LNCAP (cell line): ENCODE measurements at regions not wholly inside any gene's neighbourhood (a gene's known extent, or its start where the extent isn't known, plus 50 kb on each side); places are given as distances from the start of the nearest gene placed in this dataset.

ENCODE experiments used
- CTCF ChIP-seq: fragments of 450-650 bp; IDR thresholded peaks from 2 replicates; pipeline ENCODE4 v1.5.1; 2017; ENCODE audit warnings: mild to moderate bottlenecking

- no peak for TF ChIP-seq CTCF
Measured at GRCh38 chr2:53610260-53610659, 157.3 kb upstream of the CHAC2 start.

GRCh38 chr2:53609551-53609950 is 158.1 kb upstream of the CHAC2 start:
- TF ChIP-seq CTCF = peak; percentile 26; the same call in 1 of the 2 replicates

- no peak for TF ChIP-seq CTCF
Measured at GRCh38 chr2:53608293-53608692, 159.3 kb upstream of the CHAC2 start.

DNA sequence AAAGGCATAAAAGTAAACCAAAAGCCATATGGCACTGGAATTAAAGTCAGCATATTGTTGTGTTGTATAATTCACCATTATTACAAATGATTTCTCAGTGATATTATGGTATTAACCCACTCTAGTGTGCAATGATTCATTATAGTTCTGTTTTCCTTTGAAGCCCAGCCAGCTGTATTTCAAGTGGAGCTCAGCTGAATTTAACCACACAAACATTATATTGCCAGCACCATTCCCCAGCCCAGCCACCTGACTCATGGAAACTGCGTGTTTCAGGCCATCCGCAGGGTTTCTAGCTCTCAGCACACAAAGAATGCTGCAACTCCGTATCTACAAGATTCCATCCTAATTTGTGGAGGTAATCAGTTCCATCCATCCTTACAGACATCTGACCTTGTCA is 166.8 kb upstream of the CHAC2 start:
- no peak for TF ChIP-seq CTCF

DNA sequence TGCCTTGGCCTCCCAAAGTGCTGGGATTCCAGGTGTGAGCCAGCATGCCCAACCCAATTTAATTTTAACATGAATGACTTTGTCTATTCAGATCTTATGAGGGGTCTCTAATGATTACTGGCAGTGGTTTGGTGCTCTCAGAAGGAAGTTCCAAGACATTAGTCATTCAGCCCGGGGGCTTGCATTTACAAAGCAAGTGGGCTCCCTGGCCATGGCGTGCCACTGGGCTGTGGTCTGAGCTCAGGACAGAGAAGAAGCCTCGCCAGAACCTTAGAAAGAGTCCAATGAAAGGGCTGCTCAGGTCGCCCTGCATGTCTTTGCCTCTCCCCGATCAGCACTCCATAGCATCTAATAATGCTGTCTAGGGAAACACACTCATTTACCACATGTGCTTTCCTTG is 182.6 kb upstream of the CHAC2 start:
- no peak for TF ChIP-seq CTCF

DNA sequence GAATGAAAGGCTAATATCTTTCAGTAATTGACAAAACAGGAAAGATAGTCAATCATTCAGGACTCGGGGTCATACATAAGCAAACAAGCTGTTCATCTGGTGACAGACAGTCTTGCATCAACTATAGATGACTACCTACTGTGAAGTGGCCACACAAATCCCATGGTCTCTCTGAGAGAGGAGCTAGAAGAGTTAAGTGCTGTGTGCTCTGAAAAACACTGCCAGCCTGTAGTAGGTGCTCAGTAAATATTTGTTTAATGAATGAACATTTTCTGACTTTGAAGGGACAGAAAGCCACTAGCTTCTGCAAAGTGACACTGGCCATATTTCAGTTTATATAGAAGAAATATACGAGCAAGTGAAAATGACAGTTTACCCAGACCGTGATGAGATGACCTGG is 184.0 kb upstream of the CHAC2 start:
- TF ChIP-seq CTCF = no peak

DNA sequence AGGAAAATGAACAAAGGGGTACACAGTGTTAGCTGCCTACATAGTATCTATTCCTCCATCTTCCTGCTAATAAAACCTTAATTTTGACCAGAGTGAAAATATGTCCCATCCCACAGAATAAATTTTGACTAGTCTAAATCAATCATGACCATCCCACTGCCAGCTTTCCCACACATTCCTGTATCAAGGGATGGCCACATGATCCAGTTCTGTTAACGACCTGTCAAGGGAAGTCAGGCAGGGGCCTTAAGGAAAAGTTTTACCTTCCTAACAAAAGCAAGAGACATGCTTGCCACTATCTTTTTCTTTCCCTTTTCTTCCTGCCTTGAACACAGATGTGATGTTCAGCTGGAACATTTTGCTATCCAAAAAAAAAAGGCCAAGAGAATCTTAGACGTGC is 185.0 kb upstream of the CHAC2 start:
- TF ChIP-seq CTCF = no peak

DNA sequence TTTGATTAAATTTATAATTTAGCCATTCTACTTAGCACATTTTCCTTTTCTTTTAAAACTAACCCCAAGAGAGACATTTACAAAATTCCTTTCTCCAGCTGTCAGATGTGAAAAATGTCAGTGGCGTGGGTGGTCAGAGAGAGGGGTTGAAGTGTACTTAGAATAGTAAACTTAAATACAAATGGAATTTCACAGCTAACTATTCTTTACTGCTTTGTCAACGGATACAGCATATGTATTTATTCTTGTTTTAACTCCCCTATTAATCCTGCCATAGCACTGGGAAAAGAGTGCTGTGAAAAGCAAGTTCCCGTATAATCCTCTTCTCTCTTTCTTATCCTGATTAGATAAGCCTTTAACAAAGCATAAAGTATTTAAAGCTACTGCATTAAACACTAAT is 191.4 kb upstream of the CHAC2 start:
- no peak for TF ChIP-seq CTCF
